ENCODE measurements at regions not wholly inside any gene's neighbourhood (a gene's known extent, or its start where the extent isn't known, plus 50 kb on each side); places are given as distances from the start of the nearest gene placed in this dataset.
"Not testable (repeated sequence)": the region's sequence is repeated elsewhere in the genome, so short reads cannot be mapped to it uniquely, and the experiment has no call there.

GRCh38 chr4:94148052-94148451 lies 59.6 kb upstream of the SMARCAD1 start:
- FAIRE-seq; DNase-seq (ENCODE audit: low spot score): not testable (repeated sequence)

GRCh38 chr4:94152466-94152865 lies 55.2 kb upstream of the SMARCAD1 start:
- no peak for FAIRE-seq
- DNase-seq (ENCODE audit: low spot score): no peak

DNA sequence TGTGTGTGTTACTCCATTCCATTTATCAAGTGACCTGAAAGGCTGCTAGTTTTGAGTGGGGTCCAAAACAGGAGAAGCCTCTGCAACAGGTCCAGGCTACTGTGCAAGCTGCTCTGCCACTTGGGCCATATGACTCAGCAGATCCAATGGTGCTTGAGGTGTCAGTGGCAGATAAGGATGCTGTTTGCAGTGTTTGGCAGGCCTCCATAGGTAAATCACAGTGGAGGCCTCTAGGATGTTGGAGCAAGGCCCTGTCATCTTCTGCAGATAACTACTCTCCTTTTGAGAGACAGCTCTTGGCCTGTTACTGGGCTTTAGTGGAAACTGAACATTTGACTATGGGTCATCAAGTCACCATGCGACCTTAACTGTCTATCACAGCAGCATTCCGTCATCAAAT lies 52.3 kb upstream of the SMARCAD1 start:
- DNase-seq (ENCODE audit: low spot score); FAIRE-seq: not testable (repeated sequence)

- DNase-seq (ENCODE audit: low spot score) (no peak), FAIRE-seq (no peak)
Measured at GRCh38 chr4:94156826-94157225, 50.8 kb upstream of the SMARCAD1 start.

Data from urothelium cell line (cell line).